MM.1S (cell line): ENCODE measurements at regions not wholly inside any gene's neighbourhood (a gene's known extent, or its start where the extent isn't known, plus 50 kb on each side); places are given as distances from the start of the nearest gene placed in this dataset.

ENCODE experiments used
- EZH2 ChIP-seq: fragments of 300-600 bp; sonication (generic); optimal IDR thresholded peaks from 2 replicates; pipeline ENCODE3; 2017; ENCODE audit warnings: low read depth, mild to moderate bottlenecking, antibody characterized with exemption, low read length, mixed read lengths
- TF ChIP-seq, protein P1 (sequence below): fragments of 300-600 bp; sonication (generic); IDR thresholded peaks from 2 replicates; pipeline ENCODE4 v1.5.1; 2016; ENCODE audit warnings: antibody characterized with exemption, low read length, mixed read lengths

GRCh38 chr10:21125471-21126228 lies 228.5 kb upstream of the NEBL start:
- TF ChIP-seq, protein P1, sequence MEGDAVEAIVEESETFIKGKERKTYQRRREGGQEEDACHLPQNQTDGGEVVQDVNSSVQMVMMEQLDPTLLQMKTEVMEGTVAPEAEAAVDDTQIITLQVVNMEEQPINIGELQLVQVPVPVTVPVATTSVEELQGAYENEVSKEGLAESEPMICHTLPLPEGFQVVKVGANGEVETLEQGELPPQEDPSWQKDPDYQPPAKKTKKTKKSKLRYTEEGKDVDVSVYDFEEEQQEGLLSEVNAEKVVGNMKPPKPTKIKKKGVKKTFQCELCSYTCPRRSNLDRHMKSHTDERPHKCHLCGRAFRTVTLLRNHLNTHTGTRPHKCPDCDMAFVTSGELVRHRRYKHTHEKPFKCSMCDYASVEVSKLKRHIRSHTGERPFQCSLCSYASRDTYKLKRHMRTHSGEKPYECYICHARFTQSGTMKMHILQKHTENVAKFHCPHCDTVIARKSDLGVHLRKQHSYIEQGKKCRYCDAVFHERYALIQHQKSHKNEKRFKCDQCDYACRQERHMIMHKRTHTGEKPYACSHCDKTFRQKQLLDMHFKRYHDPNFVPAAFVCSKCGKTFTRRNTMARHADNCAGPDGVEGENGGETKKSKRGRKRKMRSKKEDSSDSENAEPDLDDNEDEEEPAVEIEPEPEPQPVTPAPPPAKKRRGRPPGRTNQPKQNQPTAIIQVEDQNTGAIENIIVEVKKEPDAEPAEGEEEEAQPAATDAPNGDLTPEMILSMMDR, result no peak
- no peak for TF ChIP-seq EZH2
